Prostate gland (tissue), 2 donors: ENCODE measurements at regions not wholly inside any gene's neighbourhood (a gene's known extent, or its start where the extent isn't known, plus 50 kb on each side); places are given as distances from the start of the nearest gene placed in this dataset.

Experiments
- DNase-seq: peaks from one replicate; pipeline ENCODE4 v3.0.0-alpha.2; 2019; ENCODE audit warnings: low spot score
- H3K27ac ChIP-seq, 2 donors: fragments of 200-600 bp; sonication (generic); 2 replicates each; pipeline ENCODE4 v1.5.1; 2017 to 2019
- H3K27me3 ChIP-seq: fragments of 200-600 bp; sonication (generic); replicated peaks from 2 replicates; pipeline ENCODE4 v1.5.1; 2019; ENCODE audit not compliant: insufficient read depth
- H3K36me3 ChIP-seq, 2 donors: fragments of 200-600 bp; sonication (generic); 1 replicate in 1 of 2; 2 replicates in 1 of 2; pipeline versions ENCODE4 v1.5.1 to v1.8.1; 2017 to 2019
- H3K4me1 ChIP-seq: fragments of 200-600 bp; sonication (generic); replicated peaks from 2 replicates; pipeline ENCODE4 v1.5.1; 2019
- H3K4me3 ChIP-seq, 2 donors: fragments of 200-600 bp; sonication (generic); 2 replicates each; pipeline ENCODE4 v1.5.1; 2017 to 2019
- H3K9me3 ChIP-seq: fragments of 200-600 bp; sonication (generic); 2 replicates; pipeline ENCODE4 v1.5.1; 2017
- POLR2A ChIP-seq: fragments of 450-650 bp; IDR thresholded peaks from one replicate; pipeline ENCODE4 v1.6.1; 2016; ENCODE audit warnings: antibody characterized with exemption, mild to moderate bottlenecking
- POLR2AphosphoS5 ChIP-seq: sonication (generic); formaldehyde crosslinking; IDR thresholded peaks from one replicate; pipeline ENCODE4 v1.6.1; 2017; ENCODE audit warnings: antibody characterized with exemption
- WGBS: methylation state at CpG from one replicate; pipeline ENCODE4 v1.1.5; 2018; 5-methylcytosine and 5-hydroxymethylcytosine counted together
- intact Hi-C: fragments of 100-400 bp; cut with DNase I; formaldehyde crosslinking; loops from one replicate; pipeline ENCODE4 v1.14.2; 2022
- TF ChIP-seq, protein P1 (sequence below), 4 experiments: fragments of 200-600 bp in 2 of 4; fragments of 450-650 bp in 2 of 4; sonication (generic) in 2 of 4; IDR thresholded peaks; 1 replicate in 3 of 4; 2 replicates in 1 of 4; pipeline ENCODE4 v1.5.1; 2016 to 2019; ENCODE audit warnings: antibody characterized with exemption in 4 of 4, mild to moderate bottlenecking in 2 of 4, moderate library complexity in 2 of 4

DNA sequence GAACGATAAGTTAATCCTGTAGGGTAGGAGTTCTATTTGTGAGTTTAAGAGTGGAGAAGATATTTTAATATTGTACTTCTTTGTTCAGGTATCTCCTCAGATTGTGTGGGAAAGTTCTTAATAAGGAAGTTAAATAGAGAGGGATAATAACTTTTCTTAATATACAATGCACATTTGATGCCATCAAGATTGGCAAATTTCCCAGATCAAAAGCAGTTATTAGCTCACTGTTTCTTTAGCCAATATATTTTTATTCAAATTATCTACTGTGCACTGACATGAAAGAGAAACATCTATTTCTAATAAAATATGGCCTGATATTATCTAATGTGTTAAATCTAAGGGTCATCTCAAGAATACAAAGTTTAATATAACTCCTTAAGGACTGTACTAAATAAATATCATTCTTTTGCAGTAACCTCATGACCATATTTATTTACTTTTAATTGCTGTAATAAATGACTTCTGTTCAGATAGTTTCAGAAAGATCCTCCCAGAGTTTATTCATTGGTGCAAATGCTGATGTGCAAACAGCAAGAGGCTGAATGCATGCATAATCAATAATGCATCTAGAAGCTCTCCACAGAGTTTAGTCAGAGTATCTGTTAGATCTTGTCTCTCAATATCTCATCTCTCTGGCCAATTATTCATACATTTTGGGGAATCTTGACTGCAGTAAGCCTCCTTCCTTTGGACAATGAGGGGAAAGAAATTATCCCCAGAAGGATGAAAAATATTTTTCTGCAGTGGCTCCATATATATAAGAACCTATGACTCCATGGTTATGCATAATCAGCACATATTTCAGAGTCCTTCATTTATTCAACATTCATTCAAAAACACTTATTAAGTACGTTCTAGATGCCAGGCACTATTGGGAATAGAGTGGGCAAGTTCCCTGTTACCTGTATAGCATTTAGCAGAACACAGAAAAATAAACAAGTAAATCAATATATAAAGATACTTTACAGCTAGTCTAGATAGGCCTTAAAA is 85.3 kb downstream of the SPATA31D1 start:
- DNase-seq: no peak
- Histone ChIP-seq H3K27ac (no peak overlapping the region), H3K27me3 (no peaks in the 10 kb centered on the region), H3K36me3 (no peaks in the 10 kb centered on the region), H3K4me1 (no peaks in the 10 kb centered on the region), H3K9me3 (no peaks in the 10 kb centered on the region), H3K4me3 (no peak overlapping the region)
- TF ChIP-seq, protein P1, sequence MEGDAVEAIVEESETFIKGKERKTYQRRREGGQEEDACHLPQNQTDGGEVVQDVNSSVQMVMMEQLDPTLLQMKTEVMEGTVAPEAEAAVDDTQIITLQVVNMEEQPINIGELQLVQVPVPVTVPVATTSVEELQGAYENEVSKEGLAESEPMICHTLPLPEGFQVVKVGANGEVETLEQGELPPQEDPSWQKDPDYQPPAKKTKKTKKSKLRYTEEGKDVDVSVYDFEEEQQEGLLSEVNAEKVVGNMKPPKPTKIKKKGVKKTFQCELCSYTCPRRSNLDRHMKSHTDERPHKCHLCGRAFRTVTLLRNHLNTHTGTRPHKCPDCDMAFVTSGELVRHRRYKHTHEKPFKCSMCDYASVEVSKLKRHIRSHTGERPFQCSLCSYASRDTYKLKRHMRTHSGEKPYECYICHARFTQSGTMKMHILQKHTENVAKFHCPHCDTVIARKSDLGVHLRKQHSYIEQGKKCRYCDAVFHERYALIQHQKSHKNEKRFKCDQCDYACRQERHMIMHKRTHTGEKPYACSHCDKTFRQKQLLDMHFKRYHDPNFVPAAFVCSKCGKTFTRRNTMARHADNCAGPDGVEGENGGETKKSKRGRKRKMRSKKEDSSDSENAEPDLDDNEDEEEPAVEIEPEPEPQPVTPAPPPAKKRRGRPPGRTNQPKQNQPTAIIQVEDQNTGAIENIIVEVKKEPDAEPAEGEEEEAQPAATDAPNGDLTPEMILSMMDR (IDR thresholded peaks at IDR 0.05): no peak
- no peak for TF ChIP-seq POLR2AphosphoS5
- no peak for TF ChIP-seq POLR2A
- WGBS: 58% methylated on average over 2 of the region's 2 CpGs
- intact Hi-C loops: no loop called here

DNA sequence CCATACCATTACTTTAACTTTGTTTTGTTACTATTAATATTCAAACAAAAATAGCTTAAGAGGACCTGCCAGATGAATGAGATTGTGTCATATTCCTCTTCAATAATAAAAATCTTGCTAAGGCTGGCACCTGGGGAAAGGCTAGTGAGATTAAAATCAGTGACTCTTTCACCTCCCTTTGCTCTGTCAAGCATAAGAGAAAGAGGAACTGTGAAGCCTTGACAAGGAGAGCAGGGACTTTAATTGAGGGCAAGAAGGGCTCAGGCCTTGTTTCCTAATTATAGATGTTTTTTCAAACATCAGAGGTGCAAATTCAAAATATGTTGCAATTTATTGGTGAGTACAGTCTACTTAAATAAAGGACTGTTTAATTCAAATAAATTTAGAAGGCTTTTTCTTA is 91.7 kb downstream of the SPATA31D1 start:
- no peak for TF ChIP-seq POLR2A
- TF ChIP-seq POLR2AphosphoS5: no peak
- TF ChIP-seq, protein P1 (IDR thresholded peaks at IDR 0.05): no peak
- H3K9me3 ChIP-seq: no peaks in the 10 kb centered on the region
- DNase-seq: no peak
- no peaks in the 10 kb centered on the region for H3K36me3 ChIP-seq
- intact Hi-C loops: no loop called here
- H3K4me1 ChIP-seq: no peaks in the 10 kb centered on the region
- no peak overlapping the region for H3K4me3 ChIP-seq
- H3K27ac ChIP-seq: no peak overlapping the region
- no peaks in the 10 kb centered on the region for H3K27me3 ChIP-seq

DNA sequence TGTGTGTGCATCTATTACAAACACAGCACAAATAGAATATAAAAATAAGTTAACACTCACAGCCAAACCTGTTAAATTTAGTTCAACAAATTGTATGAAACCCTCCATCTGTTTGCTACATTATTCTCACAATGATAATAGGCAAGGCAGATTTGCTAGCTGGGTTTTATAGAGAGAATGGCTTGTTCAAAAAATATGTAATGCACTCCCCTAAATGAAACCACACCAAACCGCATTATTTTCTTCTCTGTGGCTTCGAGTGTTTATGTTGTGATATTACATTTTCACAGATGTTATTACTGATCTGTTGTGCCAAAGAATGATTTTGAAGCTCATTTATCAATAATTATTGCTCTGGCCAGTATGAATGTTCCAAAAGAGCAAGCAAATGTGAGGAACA is 92.9 kb downstream of the SPATA31D1 start:
- no peaks in the 10 kb centered on the region for H3K36me3 ChIP-seq
- intact Hi-C loops: no loop called here
- H3K27ac ChIP-seq: no peak overlapping the region
- no peaks in the 10 kb centered on the region for H3K9me3 ChIP-seq
- WGBS: 70% methylated on average over 2 of the region's 2 CpGs
- no peaks in the 10 kb centered on the region for H3K4me1 ChIP-seq
- no peak for DNase-seq
- no peaks in the 10 kb centered on the region for H3K27me3 ChIP-seq
- TF ChIP-seq POLR2AphosphoS5 (no peak), POLR2A (no peak)
- TF ChIP-seq, protein P1 (IDR thresholded peaks at IDR 0.05): no peak
- H3K4me3 ChIP-seq: no peak overlapping the region

DNA sequence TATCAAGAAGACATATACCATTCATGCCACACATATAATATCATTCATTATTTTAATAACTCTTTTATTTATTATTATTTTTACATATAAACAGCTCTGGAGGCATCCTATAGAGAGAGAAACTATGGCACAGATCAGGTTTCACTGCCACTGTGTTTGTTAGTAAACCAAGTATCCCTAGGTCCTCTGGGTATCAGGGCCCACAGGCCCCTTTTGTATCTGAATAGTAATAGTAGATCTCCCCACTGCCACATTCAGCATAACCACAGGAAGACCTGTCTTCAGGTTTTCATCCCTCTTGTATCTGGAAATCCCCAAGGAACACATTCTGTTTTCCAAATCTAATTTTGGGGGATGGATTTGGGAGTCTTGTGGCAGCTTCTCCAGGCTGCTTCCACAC is 94.0 kb downstream of the SPATA31D1 start:
- DNase-seq: no peak
- intact Hi-C loops: no loop called here
- H3K4me1 ChIP-seq: no peaks in the 10 kb centered on the region
- no peaks in the 10 kb centered on the region for H3K9me3 ChIP-seq
- H3K27me3 ChIP-seq: no peaks in the 10 kb centered on the region
- TF ChIP-seq POLR2AphosphoS5 (no peak), POLR2A (no peak)
- TF ChIP-seq, protein P1 (IDR thresholded peaks at IDR 0.05): no peak
- no peak overlapping the region for H3K4me3 ChIP-seq
- no peaks in the 10 kb centered on the region for H3K36me3 ChIP-seq
- no peak overlapping the region for H3K27ac ChIP-seq

DNA sequence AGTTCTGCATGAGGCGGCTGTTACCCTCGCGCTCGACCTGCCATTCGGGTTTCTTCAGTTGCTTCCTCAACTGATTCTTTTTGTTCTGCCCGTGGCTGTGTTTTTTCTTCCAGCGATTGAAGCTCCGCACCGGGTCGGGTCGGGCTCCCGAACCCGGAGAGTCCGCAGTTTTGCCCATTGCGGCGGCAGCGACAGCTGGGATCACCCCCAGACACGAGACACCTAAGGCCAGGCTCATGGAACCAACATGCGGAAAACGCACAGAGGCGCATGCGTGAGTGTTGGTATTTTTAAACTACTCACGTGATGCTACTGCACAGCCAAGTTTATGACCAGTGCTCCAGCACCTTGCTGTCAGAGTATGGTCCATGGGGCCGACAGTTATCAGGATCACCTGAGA is 100.0 kb downstream of the SPATA31D1 start:
- TF ChIP-seq POLR2A (no peak), POLR2AphosphoS5 (no peak)
- TF ChIP-seq, protein P1 (IDR thresholded peaks at IDR 0.05): no peak
- no peaks in the 10 kb centered on the region for H3K36me3 ChIP-seq
- intact Hi-C loops: no loop called here
- no peak overlapping the region for H3K27ac ChIP-seq
- 98% methylated on average over 24 of the region's 24 CpGs for WGBS
- no peaks in the 10 kb centered on the region for H3K9me3 ChIP-seq
- DNase-seq: no peak
- no peak overlapping the region for H3K4me3 ChIP-seq
- H3K27me3 ChIP-seq: no peaks in the 10 kb centered on the region
- H3K4me1 ChIP-seq: no peaks in the 10 kb centered on the region
